Tibial nerve (tissue), 4 donors: ENCODE measurements at regions not wholly inside any gene's neighbourhood (a gene's known extent, or its start where the extent isn't known, plus 50 kb on each side); places are given as distances from the start of the nearest gene placed in this dataset.

Experiments used
- DNase-seq, 2 donors: peaks; one replicate each; pipeline ENCODE4 v3.0.0-alpha.2; 2019; ENCODE audit warnings: low spot score in 2 of 2
- H3K27ac ChIP-seq, 4 donors: fragments of 200-600 bp; sonication (generic) in 3 of 4; one replicate each; pipeline ENCODE4 v1.5.1; 2017 to 2019; ENCODE audit warnings: mild to moderate bottlenecking in 1 of 4
- H3K27me3 ChIP-seq, 2 donors: fragments of 200-600 bp; sonication (generic) in 1 of 2; one replicate each; pipeline versions ENCODE4 v1.5.1 to v1.6.0; 2017 to 2019
- H3K36me3 ChIP-seq, 3 donors: fragments of 200-600 bp; sonication (generic); one replicate each; pipeline ENCODE4 v1.5.1; 2018 to 2019
- H3K4me1 ChIP-seq, 4 donors: fragments of 200-600 bp; sonication (generic) in 3 of 4; one replicate each; pipeline ENCODE4 v1.5.1; 2017 to 2019
- H3K4me3 ChIP-seq, 4 donors: fragments of 200-600 bp; sonication (generic) in 3 of 4; one replicate each; pipeline ENCODE4 v1.5.1; 2017 to 2019; ENCODE audit warnings: mild to moderate bottlenecking in 1 of 4, moderate library complexity in 1 of 4
- H3K9me3 ChIP-seq, 4 donors: fragments of 200-600 bp; sonication (generic) in 3 of 4; one replicate each; pipeline ENCODE4 v1.5.1; 2017 to 2019
- CTCF ChIP-seq, 5 experiments: fragments of 200-600 bp in 3 of 5; fragments of 450-650 bp in 2 of 5; sonication (generic) in 3 of 5; IDR thresholded peaks; one replicate each; pipeline ENCODE4 v1.5.1; 2016 to 2019; ENCODE audit warnings: antibody characterized with exemption in 5 of 5, mild to moderate bottlenecking in 3 of 5, moderate library complexity in 2 of 5
- EP300 ChIP-seq, 2 donors: sonication (generic); formaldehyde crosslinking; IDR thresholded peaks; one replicate each; pipeline ENCODE4 v1.6.1; 2017; ENCODE audit warnings: antibody characterized with exemption in 2 of 2, mild to moderate bottlenecking in 1 of 2
- POLR2A ChIP-seq, 2 donors: fragments of 450-650 bp; IDR thresholded peaks; one replicate each; pipeline ENCODE4 v1.6.1; 2017; ENCODE audit warnings: antibody characterized with exemption in 2 of 2, mild to moderate bottlenecking in 2 of 2, moderate library complexity in 2 of 2
- WGBS, 2 donors: methylation state at CpG; one replicate each; pipeline ENCODE4 v1.1.5; 2018; 5-methylcytosine and 5-hydroxymethylcytosine counted together

GRCh38 chr5:3786891-3787430 is 191.3 kb downstream of the IRX1 start:
- H3K27me3 ChIP-seq, result no peaks in the 10 kb centered on the region
- no peaks in the 10 kb centered on the region for H3K4me1 ChIP-seq
- H3K27ac ChIP-seq, result no peak overlapping the region
- no peak for DNase-seq
- H3K9me3 ChIP-seq, result no peaks in the 10 kb centered on the region
- TF ChIP-seq POLR2A (IDR thresholded peaks at IDR 0.05) (no peak), CTCF (IDR thresholded peaks at IDR 0.05) (no peak), EP300 (IDR thresholded peaks at IDR 0.05) (no peak)
- no peaks in the 10 kb centered on the region for H3K36me3 ChIP-seq
- H3K4me3 ChIP-seq, result no peak overlapping the region
- 69 to 71% methylated on average over 14 of the region's 14 CpGs for WGBS, 2 donors

GRCh38 chr5:3787604-3788003 is 192.0 kb downstream of the IRX1 start:
- no peaks in the 10 kb centered on the region for H3K9me3 ChIP-seq
- H3K27ac ChIP-seq, result no peak overlapping the region
- DNase-seq, result no peak
- no peaks in the 10 kb centered on the region for H3K4me1 ChIP-seq
- H3K36me3 ChIP-seq, result no peaks in the 10 kb centered on the region
- no peak overlapping the region for H3K4me3 ChIP-seq
- H3K27me3 ChIP-seq, result no peaks in the 10 kb centered on the region
- no peak for TF ChIP-seq POLR2A (IDR thresholded peaks at IDR 0.05)
- 37 to 38% methylated on average over 10 of the region's 10 CpGs for WGBS, 2 donors

- no peaks in the 10 kb centered on the region for H3K9me3 ChIP-seq
- H3K27me3 ChIP-seq, result no peaks in the 10 kb centered on the region
- H3K4me3 ChIP-seq, result no peak overlapping the region
- no peak overlapping the region for H3K27ac ChIP-seq
- 73 to 83% methylated on average over 13 to 14 of the region's 14 CpGs for WGBS, 2 donors
- TF ChIP-seq EP300 (IDR thresholded peaks at IDR 0.05), result no peak
- TF ChIP-seq CTCF (IDR thresholded peaks at IDR 0.05), result no peak
- TF ChIP-seq POLR2A (IDR thresholded peaks at IDR 0.05), result no peak
- DNase-seq, result no peak
- H3K36me3 ChIP-seq, result no peaks in the 10 kb centered on the region
- peaks cover 0 to 10% (median 0%) of the 10 kb centered on the region in 4 donors for H3K4me1 ChIP-seq
These were observed 194.0 kb downstream of the IRX1 start for GRCh38 chr5:3789519-3790193.

GRCh38 chr5:3793162-3793561 is 197.5 kb downstream of the IRX1 start:
- Histone ChIP-seq H3K9me3 (no peaks in the 10 kb centered on the region), H3K4me1 (peaks cover 0 to 10% (median 0%) of the 10 kb centered on the region in 4 donors), H3K27me3 (no peaks in the 10 kb centered on the region), H3K27ac (no peak overlapping the region), H3K4me3 (no peak overlapping the region), H3K36me3 (no peaks in the 10 kb centered on the region)
- no peak for TF ChIP-seq EP300 (IDR thresholded peaks at IDR 0.05)
- TF ChIP-seq POLR2A (IDR thresholded peaks at IDR 0.05), result no peak
- TF ChIP-seq CTCF (IDR thresholded peaks at IDR 0.05), result no peak
- no peak for DNase-seq
- whole genome bisulfite sequencing, 2 donors, result 63 to 74% methylated on average over 1 of the region's 1 CpG

- Histone ChIP-seq H3K36me3 (no peaks in the 10 kb centered on the region), H3K4me3 (no peak overlapping the region), H3K27ac (no peak overlapping the region), H3K9me3 (peaks cover 0 to 4% (median 0%) of the 10 kb centered on the region in 4 donors), H3K27me3 (no peaks in the 10 kb centered on the region), H3K4me1 (peaks cover 0 to 10% (median 0%) of the 10 kb centered on the region in 4 donors)
- WGBS, 2 donors, result 95 to 97% methylated on average over 1 of the region's 1 CpG
- TF ChIP-seq CTCF (IDR thresholded peaks at IDR 0.05), result no peak
- no peak for DNase-seq
These were observed 199.0 kb downstream of the IRX1 start for GRCh38 chr5:3794611-3795010.
